ENCODE measurements at regions not wholly inside any gene's neighbourhood (a gene's known extent, or its start where the extent isn't known, plus 50 kb on each side); places are given as distances from the start of the nearest gene placed in this dataset.

GRCh38 chr2:180376066-180376465, 369.0 kb upstream of the CWC22 start:
- TF ChIP-seq CTCF (conservative IDR thresholded peaks at IDR 0.05) (no peak), ZFX (IDR thresholded peaks at IDR 0.05) (no peak)

Measured in C4-2B (cell line).